GM23338 (cell line): ENCODE measurements at regions not wholly inside any gene's neighbourhood (a gene's known extent, or its start where the extent isn't known, plus 50 kb on each side); places are given as distances from the start of the nearest gene placed in this dataset.

Source experiments
- ATAC-seq: fragments of 200-7000 bp; cut with Tn5 transposase; 3 replicates; pipeline ENCODE4 v1.9.1; 2020
- DNase-seq: peaks from one replicate; pipeline ENCODE4 v3.0.0-alpha.2; 2015; ENCODE audit warnings: low spot score
- H2AFZ ChIP-seq: fragments of 200-600 bp; sonication (generic); 2 replicates; pipeline ENCODE4 v1.8.0; 2016; ENCODE audit warnings: antibody characterized with exemption, mild to moderate bottlenecking, moderate library complexity
- H3F3A ChIP-seq: fragments of 200-600 bp; sonication (generic); replicated peaks from 2 replicates; pipeline ENCODE4 v1.8.0; 2017; ENCODE audit warnings: antibody characterized with exemption, mixed run types, low read depth
- H3K27ac ChIP-seq: fragments of 200-600 bp; sonication (generic); 2 replicates; pipeline ENCODE4 v1.6.1; 2016; ENCODE audit warnings: low read depth
- H3K27me3 ChIP-seq: fragments of 200-600 bp; sonication (generic); 2 replicates; pipeline ENCODE4 v1.8.0; 2016; ENCODE audit warnings: mild to moderate bottlenecking, mixed run types, moderate library complexity; ENCODE audit not compliant: insufficient read depth
- H3K36me3 ChIP-seq: fragments of 200-600 bp; sonication (generic); 2 replicates; pipeline ENCODE4 v1.8.0; 2016; ENCODE audit warnings: mild to moderate bottlenecking; ENCODE audit not compliant: insufficient read depth
- H3K4me1 ChIP-seq: fragments of 200-600 bp; sonication (generic); 2 replicates; pipeline ENCODE4 v1.8.0; 2016; ENCODE audit warnings: mild to moderate bottlenecking, moderate library complexity; ENCODE audit not compliant: insufficient read depth
- H3K4me2 ChIP-seq: fragments of 200-600 bp; sonication (generic); 2 replicates; pipeline ENCODE4 v1.7.1; 2017; ENCODE audit warnings: mixed run types
- H3K4me3 ChIP-seq: fragments of 200-600 bp; sonication (generic); 2 replicates; pipeline ENCODE4 v1.6.1; 2016; ENCODE audit warnings: mixed run types
- H3K79me2 ChIP-seq: fragments of 200-600 bp; sonication (generic); replicated peaks from 2 replicates; pipeline ENCODE4 v1.8.0; 2017; ENCODE audit warnings: mild to moderate bottlenecking; ENCODE audit not compliant: insufficient read depth
- H3K9me2 ChIP-seq: fragments of 200-600 bp; sonication (generic); 2 replicates; pipeline ENCODE4 v1.8.0; 2017; ENCODE audit not compliant: insufficient read depth
- H4K20me1 ChIP-seq: fragments of 200-600 bp; sonication (generic); replicated peaks from 2 replicates; pipeline ENCODE4 v1.8.0; 2017; ENCODE audit warnings: mild to moderate bottlenecking; ENCODE audit not compliant: insufficient read depth
- H3K27ac Mint-ChIP-seq: 2 replicates; pipeline ENCODE4 v1.8.0; 2020; ENCODE audit warnings: inconsistent platforms, mild to moderate bottlenecking, moderate library complexity, mixed read lengths
- H3K27me3 Mint-ChIP-seq: 3 replicates; pipeline ENCODE4 v1.8.0; 2022; ENCODE audit warnings: low read depth, mild to moderate bottlenecking, moderate library complexity, mixed read lengths, inconsistent platforms; ENCODE audit not compliant: insufficient read depth, poor library complexity
- H3K36me3 Mint-ChIP-seq: 3 replicates; pipeline ENCODE4 v1.8.0; 2021; ENCODE audit warnings: low read depth, mild to moderate bottlenecking, inconsistent platforms, moderate library complexity, mixed read lengths
- H3K4me1 Mint-ChIP-seq: 3 replicates; pipeline ENCODE4 v1.8.0; 2020; ENCODE audit warnings: mild to moderate bottlenecking, inconsistent platforms, mixed read lengths
- H3K4me3 Mint-ChIP-seq: 3 replicates; pipeline ENCODE4 v1.8.0; 2021; ENCODE audit warnings: moderate library complexity, mild to moderate bottlenecking, inconsistent platforms, mixed read lengths
- H3K9me3 Mint-ChIP-seq: 3 replicates; pipeline ENCODE4 v1.8.0; 2020; ENCODE audit warnings: moderate library complexity, mild to moderate bottlenecking, inconsistent platforms, mixed read lengths
- CREB1 ChIP-seq: fragments of 250-450 bp; sonication (Bioruptor Pico); IDR thresholded peaks from 2 replicates; pipeline ENCODE4 v1.5.0; 2020; ENCODE audit warnings: low read depth, mild to moderate bottlenecking, moderate library complexity
- POLR2AphosphoS5 ChIP-seq: IDR thresholded peaks from 2 replicates; pipeline ENCODE4 v1.6.1; 2016; ENCODE audit warnings: antibody characterized with exemption, low read depth
- REST ChIP-seq: IDR thresholded peaks from one replicate; pipeline ENCODE4 v1.6.1; 2018; ENCODE audit warnings: antibody characterized with exemption; ENCODE audit not compliant: unreplicated experiment
- ZNF331 ChIP-seq: fragments of 250-450 bp; sonication (Bioruptor Pico); IDR thresholded peaks from 2 replicates; pipeline ENCODE4 v1.5.0; 2020; ENCODE audit warnings: low read depth, mild to moderate bottlenecking, moderate library complexity
- ZNF462 ChIP-seq: fragments of 250-450 bp; sonication (Bioruptor Pico); IDR thresholded peaks from 2 replicates; pipeline ENCODE4 v1.5.0; 2020; ENCODE audit warnings: mild to moderate bottlenecking, moderate library complexity

- TF ChIP-seq REST (no peak), ZNF331 (CRISPR knock-in tag) (no peak)
Measured at GRCh38 chr6:76420094-76420493, 347.6 kb upstream of the IMPG1 start (continued).

- Mint-ChIP-seq H3K4me1 (peaks cover 20% of the 10 kb centered on the region), H3K9me3 (no peaks in the 10 kb centered on the region), H3K27me3 (peaks cover 34% of the 10 kb centered on the region), H3K36me3 (no peaks in the 10 kb centered on the region), H3K27ac (no peak overlapping the region), H3K4me3 (no peak overlapping the region)
- Histone ChIP-seq H3K9me2 (no peaks in the 10 kb centered on the region), H3F3A (no peaks in the 10 kb centered on the region), H3K36me3 (no peaks in the 10 kb centered on the region), H3K4me1 (0 out of 2 replicates have a peak, but pooled peaks cover 6% of the 10 kb centered on the region), H3K27ac (no peak overlapping the region), H4K20me1 (no peaks in the 10 kb centered on the region), H3K79me2 (no peaks in the 10 kb centered on the region), H2AFZ (no peak overlapping the region), H3K27me3 (peaks cover 38% of the 10 kb centered on the region), H3K4me3 (no peak overlapping the region), H3K4me2 (no peak overlapping the region)
- ATAC-seq (no peak), DNase-seq (no peak)
- TF ChIP-seq CREB1 (no peak), POLR2AphosphoS5 (no peak), ZNF462 (CRISPR knock-in tag) (no peak)
Measured at GRCh38 chr6:76418560-76419223, 346.2 kb upstream of the IMPG1 start.
